CD14-positive monocyte (primary cell): ENCODE measurements at regions not wholly inside any gene's neighbourhood (a gene's known extent, or its start where the extent isn't known, plus 50 kb on each side); places are given as distances from the start of the nearest gene placed in this dataset.

ENCODE experiments used
- DNase-seq, 3 donors: peaks; one replicate each; pipeline ENCODE4 v3.0.0-alpha.2; 2011 to 2022
- H2AFZ ChIP-seq: 2 replicates; pipeline ENCODE4 v1.6.0; 2012; ENCODE audit warnings: mild to moderate bottlenecking, low read depth, low read length, inconsistent platforms; ENCODE audit not compliant: insufficient read depth, poor library complexity, severe bottlenecking
- H3K27ac ChIP-seq, 2 donors: 1 replicate in 1 of 2; 2 replicates in 1 of 2; pipeline ENCODE4 v1.5.1; 2012 to 2013; ENCODE audit warnings: low read length in 2 of 2, control low read depth in 1 of 2, inconsistent platforms in 1 of 2, low read depth in 1 of 2, mild to moderate bottlenecking in 1 of 2
- H3K27me3 ChIP-seq, 2 donors: one replicate each; pipeline versions ENCODE4 v1.6.0 to v1.6.1; 2011 to 2013; ENCODE audit warnings: low read length in 2 of 2; ENCODE audit not compliant: control insufficient read depth in 2 of 2, insufficient read depth in 2 of 2
- H3K36me3 ChIP-seq, 2 donors: replicated peaks in 1 of 2; 1 replicate in 1 of 2; 2 replicates in 1 of 2; pipeline versions ENCODE4 v1.5.1 to v1.6.1; 2012 to 2013; ENCODE audit warnings: low read length in 2 of 2, control low read depth in 1 of 2, inconsistent platforms in 1 of 2, mild to moderate bottlenecking in 1 of 2; ENCODE audit not compliant: insufficient read depth in 2 of 2, control insufficient read depth in 1 of 2
- H3K4me1 ChIP-seq, 2 donors: 1 replicate in 1 of 2; 2 replicates in 1 of 2; pipeline versions ENCODE4 v1.5.1 to v1.6.1; 2012 to 2013; ENCODE audit warnings: low read length in 2 of 2, control low read depth in 1 of 2, inconsistent platforms in 1 of 2, mild to moderate bottlenecking in 1 of 2, moderate library complexity in 1 of 2; ENCODE audit not compliant: insufficient read depth in 2 of 2, control insufficient read depth in 1 of 2
- H3K4me2 ChIP-seq: replicated peaks from 2 replicates; pipeline ENCODE3; 2012; ENCODE audit warnings: low read length, moderate library complexity, mild to moderate bottlenecking; ENCODE audit not compliant: poor library complexity, severe bottlenecking; ENCODE audit errors: extremely low read depth
- H3K4me3 ChIP-seq, 3 experiments: fragments of 200-600 bp in 1 of 3; sonication (generic) in 1 of 3; replicated peaks in 1 of 3; 1 replicate in 2 of 3; 2 replicates in 1 of 3; pipeline ENCODE4 v1.5.1; 2011 to 2013; ENCODE audit warnings: low read length in 3 of 3, mild to moderate bottlenecking in 3 of 3, control low read depth in 2 of 3, low read depth in 2 of 3, inconsistent platforms in 1 of 3, moderate library complexity in 1 of 3
- H3K79me2 ChIP-seq: 2 replicates; pipeline ENCODE4 v1.6.0; 2012; ENCODE audit warnings: mild to moderate bottlenecking, control low read depth, inconsistent platforms, low read length, moderate library complexity; ENCODE audit not compliant: insufficient read depth
- H3K9ac ChIP-seq: 2 replicates; pipeline ENCODE4 v1.6.0; 2017; ENCODE audit warnings: low read length, mild to moderate bottlenecking; ENCODE audit not compliant: insufficient read depth, poor library complexity, severe bottlenecking
- H3K9me3 ChIP-seq, 2 donors: replicated peaks in 1 of 2; 1 replicate in 1 of 2; 2 replicates in 1 of 2; pipeline versions ENCODE4 v1.5.1 to v1.6.1; 2012 to 2013; ENCODE audit warnings: low read length in 2 of 2, control low read depth in 1 of 2; ENCODE audit not compliant: control insufficient read depth in 1 of 2, insufficient read depth in 1 of 2
- H4K20me1 ChIP-seq: 2 replicates; pipeline ENCODE4 v1.6.0; 2012; ENCODE audit warnings: mild to moderate bottlenecking, low read length, control low read depth, moderate library complexity; ENCODE audit not compliant: insufficient read depth
- H3K27ac Mint-ChIP-seq, 7 donors: one replicate each; pipeline ENCODE4 v1.8.0; 2020; ENCODE audit warnings: mild to moderate bottlenecking in 7 of 7, mixed read lengths in 7 of 7, moderate library complexity in 6 of 7, inconsistent platforms in 2 of 7
- H3K27me3 Mint-ChIP-seq, 3 donors: one replicate each; pipeline ENCODE4 v1.8.0; 2021 to 2022; ENCODE audit warnings: low read depth in 3 of 3, mild to moderate bottlenecking in 3 of 3, mixed read lengths in 3 of 3, moderate library complexity in 3 of 3, inconsistent platforms in 1 of 3
- H3K36me3 Mint-ChIP-seq, 2 donors: one replicate each; pipeline ENCODE4 v1.8.0; 2020; ENCODE audit warnings: mixed read lengths in 2 of 2, inconsistent platforms in 1 of 2, mild to moderate bottlenecking in 1 of 2
- H3K4me1 Mint-ChIP-seq: one replicate; pipeline ENCODE4 v1.8.0; 2020; ENCODE audit warnings: mild to moderate bottlenecking, mixed read lengths
- H3K4me3 Mint-ChIP-seq, 2 donors: one replicate each; pipeline ENCODE4 v1.8.0; 2020; ENCODE audit warnings: mild to moderate bottlenecking in 2 of 2, mixed read lengths in 2 of 2, moderate library complexity in 1 of 2
- H3K9me3 Mint-ChIP-seq, 7 donors: one replicate each; pipeline ENCODE4 v1.8.0; 2020 to 2022; ENCODE audit warnings: mixed read lengths in 7 of 7, mild to moderate bottlenecking in 6 of 7, moderate library complexity in 6 of 7, inconsistent platforms in 2 of 7
- CTCF ChIP-seq: fragments of 200-600 bp; IDR thresholded peaks from one replicate; pipeline ENCODE4 v1.8.0; 2022; ENCODE audit warnings: antibody characterized with exemption, mild to moderate bottlenecking
- WGBS: methylation state at CpG from one replicate; pipeline ENCODE4 v1.1.5; 2013; ENCODE audit warnings: missing lambda C conversion rate; ENCODE audit not compliant: insufficient coverage; 5-methylcytosine and 5-hydroxymethylcytosine counted together
- intact Hi-C, 2 donors: fragments of 100-400 bp; cut with micrococcal nuclease; formaldehyde crosslinking; loops; one replicate each; pipeline versions ENCODE4 v1.15.0 to v1.15.1; 2023

DNA sequence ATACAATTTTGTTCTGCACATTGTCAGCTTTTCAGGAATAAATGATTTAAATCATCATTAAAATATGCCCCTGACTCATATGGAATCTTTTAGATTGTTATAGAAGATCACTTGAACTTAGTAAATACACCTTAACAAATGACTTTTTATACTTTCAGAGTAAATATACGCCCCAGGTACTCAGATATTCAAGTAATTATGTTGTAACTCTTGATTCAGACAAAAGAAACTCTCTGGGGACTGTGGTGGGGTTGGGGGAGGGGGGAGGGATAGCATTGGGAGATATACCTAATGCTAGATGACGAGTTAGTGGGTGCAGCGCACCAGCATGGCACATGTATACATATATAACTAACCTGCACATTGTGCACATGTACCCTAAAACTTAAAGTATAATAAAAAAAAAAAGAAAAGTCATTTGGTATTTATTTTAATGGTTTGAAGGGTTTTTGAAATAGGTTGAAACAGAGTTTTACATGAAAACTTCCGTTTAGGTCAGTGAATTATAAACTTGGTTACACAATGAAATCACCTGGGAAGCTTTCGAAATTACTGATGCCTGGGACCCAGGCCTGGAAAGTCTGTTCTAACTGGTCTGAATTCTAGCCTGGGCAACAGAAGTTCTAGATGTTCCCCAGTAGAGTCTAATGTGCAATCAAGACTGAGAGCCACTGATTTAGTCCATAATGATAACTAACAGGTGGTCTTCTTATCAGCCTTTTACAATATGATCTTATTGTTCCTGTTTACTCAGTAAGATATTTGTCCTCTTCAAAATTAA, 320.5 kb upstream of the NR5A2 start:
- Mint-ChIP-seq H3K4me1 (no peaks in the 10 kb centered on the region), H3K9me3 (peaks cover 13 to 21% (median 18%) of the 10 kb centered on the region in 7 donors), H3K36me3 (peaks cover 0 to 3% of the 10 kb centered on the region in 2 donors), H3K27me3 (peaks cover 0 to 2% (median 1%) of the 10 kb centered on the region in 3 donors), H3K4me3 (no peak overlapping the region), H3K27ac (no peak overlapping the region)
- Histone ChIP-seq H3K9me3 (peaks cover 3 to 15% of the 10 kb centered on the region in 2 donors), H3K79me2 (no peaks in the 10 kb centered on the region), H2AFZ (no peak overlapping the region), H3K4me3 (no peak overlapping the region), H3K36me3 (no peaks in the 10 kb centered on the region), H3K4me1 (peaks cover 0 to under 1% of the 10 kb centered on the region in 2 donors), H3K27ac (no peak overlapping the region), H3K9ac (no peak overlapping the region), H4K20me1 (no peaks in the 10 kb centered on the region), H3K4me2 (no peak overlapping the region), H3K27me3 (no peaks in the 10 kb centered on the region)
- intact Hi-C loops, result no loop called here
- DNase-seq, result no peak
- 77% methylated on average over 2 of the region's 5 CpGs for WGBS
- no peak for TF ChIP-seq CTCF

GRCh38 chr1:199710974-199711373, 316.5 kb upstream of the NR5A2 start:
- Histone ChIP-seq H3K4me2 (no peak overlapping the region), H3K4me3 (no peak overlapping the region), H3K27ac (no peak overlapping the region), H3K79me2 (no peaks in the 10 kb centered on the region), H2AFZ (no peak overlapping the region), H3K27me3 (no peaks in the 10 kb centered on the region), H3K4me1 (no peaks in the 10 kb centered on the region), H3K36me3 (no peaks in the 10 kb centered on the region), H4K20me1 (no peaks in the 10 kb centered on the region), H3K9ac (no peak overlapping the region), H3K9me3 (peaks cover 7 to 15% of the 10 kb centered on the region in 2 donors)
- peaks cover 0 to 2% (median 1%) of the 10 kb centered on the region in 3 donors for H3K27me3 Mint-ChIP-seq
- no peaks in the 10 kb centered on the region for H3K4me1 Mint-ChIP-seq
- H3K27ac Mint-ChIP-seq, result no peak overlapping the region
- no peak for TF ChIP-seq CTCF
- H3K36me3 Mint-ChIP-seq, result peaks cover 0 to 3% of the 10 kb centered on the region in 2 donors
- peaks cover 15 to 30% (median 20%) of the 10 kb centered on the region in 7 donors for H3K9me3 Mint-ChIP-seq
- intact Hi-C loops, result no loop called here
- DNase-seq, result no peak
- WGBS, result no CpG with 5 or more reads among the region's 2 CpGs
- H3K4me3 Mint-ChIP-seq, result no peak overlapping the region
